H1 (cell line): ENCODE measurements at regions not wholly inside any gene's neighbourhood (a gene's known extent, or its start where the extent isn't known, plus 50 kb on each side); places are given as distances from the start of the nearest gene placed in this dataset.

ENCODE experiments used
- CTCF ChIA-PET: fragments of 300-600 bp; sonication (Branson Sonifier 250); formaldehyde crosslinking; loops from one replicate; lab custom pipeline; 2021; ENCODE audit not compliant: partially characterized antibody; lab: Charles Lee
- POLR2A ChIA-PET: fragments of 300-600 bp; sonication (Branson Sonifier 250); formaldehyde crosslinking; loops from one replicate; lab custom pipeline; 2021; ENCODE audit warnings: inconsistent platforms; ENCODE audit not compliant: partially characterized antibody; lab: Charles Lee
- DNase-seq, 2 experiments: peaks; one replicate each; pipeline versions ENCODE4 v3.0.0 to v3.0.0-alpha.2; 2010 to 2022; ENCODE audit warnings: low spot score in 2 of 2, low read depth in 1 of 2, mixed read lengths in 1 of 2
- FAIRE-seq: peaks from 2 replicates; lab custom pipeline; 2011; peaks lifted over from hg19 to GRCh38; lab: Jason Lieb, UNC
- H2AFZ ChIP-seq: 2 replicates; pipeline ENCODE4 v1.8.1; 2012; ENCODE audit warnings: low read length, inconsistent platforms
- H2AK5ac ChIP-seq: 2 replicates; pipeline ENCODE4 v1.6.1; 2013; ENCODE audit warnings: low read depth, low read length
- H2BK120ac ChIP-seq: replicated peaks from 2 replicates; pipeline ENCODE3; 2013; ENCODE audit warnings: low read depth, low read length, inconsistent platforms
- H2BK12ac ChIP-seq: 2 replicates; pipeline ENCODE4 v1.6.1; 2013; ENCODE audit warnings: low read depth, low read length
- H2BK15ac ChIP-seq: 2 replicates; pipeline ENCODE4 v1.6.1; 2013; ENCODE audit warnings: low read length
- H2BK20ac ChIP-seq: 2 replicates; pipeline ENCODE4 v1.6.1; 2013; ENCODE audit warnings: low read length
- H2BK5ac ChIP-seq: 2 replicates; pipeline ENCODE4 v1.6.1; 2013; ENCODE audit warnings: low read depth, low read length
- H3K14ac ChIP-seq: 2 replicates; pipeline ENCODE4 v1.6.1; 2013; ENCODE audit warnings: inconsistent platforms; ENCODE audit not compliant: insufficient read length
- H3K18ac ChIP-seq: 2 replicates; pipeline ENCODE4 v1.6.1; 2013; ENCODE audit warnings: low read length; ENCODE audit errors: extremely low read depth
- H3K23ac ChIP-seq: 2 replicates; pipeline ENCODE4 v1.6.1; 2013; ENCODE audit warnings: inconsistent platforms; ENCODE audit not compliant: insufficient read length
- H3K23me2 ChIP-seq: 2 replicates; pipeline ENCODE4 v1.6.1; 2013; ENCODE audit warnings: low read depth, low read length
- H3K27ac ChIP-seq: 2 replicates; pipeline ENCODE4 v1.6.1; 2011; ENCODE audit warnings: low read depth, low read length, inconsistent platforms
- H3K27me3 ChIP-seq, 4 experiments: replicated peaks in 1 of 4; 1 replicate in 1 of 4; 2 replicates in 3 of 4; pipeline versions ENCODE4 v1.6.1 to v1.8.1; 2011 to 2013; ENCODE audit warnings: low read length in 3 of 4, mild to moderate bottlenecking in 3 of 4, inconsistent platforms in 2 of 4, mixed read lengths in 2 of 4, moderate library complexity in 1 of 4; ENCODE audit not compliant: control insufficient read depth in 3 of 4, insufficient read depth in 3 of 4; ENCODE audit errors: extremely low read depth in 1 of 4
- H3K36me3 ChIP-seq, 4 experiments: 2 replicates each; pipeline versions ENCODE4 v1.6.1 to v1.8.1; 2011 to 2013; ENCODE audit warnings: mild to moderate bottlenecking in 4 of 4, low read length in 3 of 4, moderate library complexity in 2 of 4, control low read depth in 1 of 4, inconsistent platforms in 1 of 4; ENCODE audit not compliant: insufficient read depth in 4 of 4, control insufficient read depth in 2 of 4
- H3K4ac ChIP-seq: replicated peaks from 2 replicates; pipeline ENCODE3; 2013; ENCODE audit warnings: low read length, low read depth, mixed read lengths, inconsistent platforms; ENCODE audit not compliant: insufficient read length
- H3K4me1 ChIP-seq, 4 experiments: replicated peaks in 1 of 4; 1 replicate in 1 of 4; 2 replicates in 3 of 4; pipeline versions ENCODE4 v1.6.1 to v1.8.1; 2011 to 2013; ENCODE audit warnings: low read length in 3 of 4, inconsistent platforms in 2 of 4, mixed read lengths in 1 of 4; ENCODE audit not compliant: insufficient read depth in 4 of 4, control insufficient read depth in 3 of 4
- H3K4me2 ChIP-seq, 2 experiments: 2 replicates each; pipeline versions ENCODE4 v1.6.1 to v1.8.1; 2011 to 2013; ENCODE audit warnings: low read depth in 2 of 2, low read length in 2 of 2, control low read depth in 1 of 2, inconsistent platforms in 1 of 2, mild to moderate bottlenecking in 1 of 2; ENCODE audit not compliant: insufficient read depth in 1 of 2
- H3K4me3 ChIP-seq, 4 experiments: fragments of 200-600, 300-600 bp in 1 of 4; sonication (generic), shearing (Covaris generic), sonication (Bioruptor Twin) in 1 of 4; 2 replicates each; pipeline versions ENCODE4 v1.5.1 to v1.8.1; 2011 to 2016; ENCODE audit warnings: low read length in 4 of 4, low read depth in 3 of 4, control low read depth in 2 of 4, inconsistent platforms in 2 of 4, mild to moderate bottlenecking in 2 of 4, mixed read lengths in 1 of 4, moderate library complexity in 1 of 4; ENCODE audit not compliant: insufficient read depth in 2 of 4; ENCODE audit errors: extremely low read depth in 1 of 4
- H3K56ac ChIP-seq: replicated peaks from 2 replicates; pipeline ENCODE3; 2013; ENCODE audit warnings: low read depth, mild to moderate bottlenecking, mixed read lengths, low read length, inconsistent platforms; ENCODE audit not compliant: insufficient read length
- H3K79me1 ChIP-seq: 2 replicates; pipeline ENCODE4 v1.6.1; 2013; ENCODE audit warnings: low read depth, low read length, control low read depth
- H3K79me2 ChIP-seq, 2 experiments: 2 replicates each; pipeline versions ENCODE4 v1.6.1 to v1.8.1; 2012 to 2013; ENCODE audit warnings: low read length in 2 of 2, mild to moderate bottlenecking in 2 of 2, inconsistent platforms in 1 of 2; ENCODE audit not compliant: insufficient read depth in 2 of 2, control insufficient read depth in 1 of 2
- H3K9ac ChIP-seq, 4 experiments: replicated peaks in 1 of 4; 1 replicate in 1 of 4; 2 replicates in 3 of 4; pipeline versions ENCODE4 v1.6.1 to v1.8.1; 2011 to 2013; ENCODE audit warnings: low read depth in 3 of 4, low read length in 3 of 4, control low read depth in 2 of 4, mild to moderate bottlenecking in 2 of 4, moderate library complexity in 2 of 4, inconsistent platforms in 1 of 4; ENCODE audit errors: extremely low read depth in 1 of 4
- H3K9me3 ChIP-seq, 2 experiments: 2 replicates each; pipeline versions ENCODE4 v1.6.1 to v1.8.1; 2012 to 2013; ENCODE audit warnings: mild to moderate bottlenecking in 2 of 2, moderate library complexity in 2 of 2, control low read depth in 1 of 2, inconsistent platforms in 1 of 2, low read depth in 1 of 2, low read length in 1 of 2, mixed read lengths in 1 of 2; ENCODE audit not compliant: insufficient read depth in 2 of 2
- H4K20me1 ChIP-seq, 2 experiments: replicated peaks in 1 of 2; 2 replicates each; pipeline versions ENCODE3 to v1.8.1; 2011 to 2013; ENCODE audit warnings: inconsistent platforms in 2 of 2, low read length in 2 of 2, mild to moderate bottlenecking in 1 of 2; ENCODE audit not compliant: insufficient read depth in 2 of 2, control insufficient read depth in 1 of 2
- H4K5ac ChIP-seq: 2 replicates; pipeline ENCODE4 v1.6.1; 2013; ENCODE audit warnings: low read length, low read depth, mixed read lengths, inconsistent platforms; ENCODE audit not compliant: insufficient read length
- H4K8ac ChIP-seq: 2 replicates; pipeline ENCODE4 v1.8.0; 2013; ENCODE audit warnings: mild to moderate bottlenecking, moderate library complexity, low read length, inconsistent platforms; ENCODE audit not compliant: insufficient read depth; ENCODE audit errors: extremely low read depth
- H4K91ac ChIP-seq: replicated peaks from 2 replicates; pipeline ENCODE3; 2013; ENCODE audit warnings: low read length, mixed read lengths, inconsistent platforms; ENCODE audit not compliant: insufficient read length
- HDAC2 ChIP-seq, 2 experiments: fragments of 300-600 bp in 1 of 2; sonication (generic) in 1 of 2; IDR thresholded peaks; 2 replicates each; pipeline ENCODE4 v1.6.1; 2011 to 2012; ENCODE audit warnings: low read depth in 2 of 2, low read length in 2 of 2, mild to moderate bottlenecking in 2 of 2, moderate library complexity in 2 of 2, borderline replicate concordance in 1 of 2, inconsistent platforms in 1 of 2
- JUN ChIP-seq: IDR thresholded peaks from 2 replicates; pipeline ENCODE4 v1.6.1; 2011; ENCODE audit warnings: low read depth, mild to moderate bottlenecking, improper control_type of control experiment, low read length
- KDM5A ChIP-seq: fragments of 200-600 bp; IDR thresholded peaks from 2 replicates; pipeline ENCODE4 v1.7.1; 2012; ENCODE audit warnings: mild to moderate bottlenecking, low read length, inconsistent platforms, mixed read lengths
- SAP30 ChIP-seq: fragments of 300-600 bp; sonication (generic); IDR thresholded peaks from 2 replicates; pipeline ENCODE4 v1.7.1; 2012; ENCODE audit warnings: low read length, moderate library complexity, mild to moderate bottlenecking, inconsistent platforms; ENCODE audit not compliant: insufficient read depth, insufficient replicate concordance
- ZNF274 ChIP-seq: IDR thresholded peaks from 2 replicates; pipeline ENCODE4 v1.7.0; 2012; ENCODE audit warnings: low read length, borderline replicate concordance; ENCODE audit errors: extremely low read depth
- WGBS, 2 experiments: shearing (Covaris generic) in 1 of 2; methylation state at CpG; one replicate each; pipeline versions ENCODE4 v1.1.6 to v1.1.7; 2013 to 2015; ENCODE audit warnings: low lambda C conversion rate in 2 of 2, mixed read lengths in 2 of 2, inconsistent platforms in 1 of 2, low coverage in 1 of 2, missing lambda C conversion rate in 1 of 2; ENCODE audit not compliant: insufficient replicate concordance in 2 of 2, insufficient coverage in 1 of 2, insufficient read length in 1 of 2; ENCODE audit errors: extremely low coverage in 1 of 2, missing lambda C conversion rate in 1 of 2; 5-methylcytosine and 5-hydroxymethylcytosine counted together

DNA sequence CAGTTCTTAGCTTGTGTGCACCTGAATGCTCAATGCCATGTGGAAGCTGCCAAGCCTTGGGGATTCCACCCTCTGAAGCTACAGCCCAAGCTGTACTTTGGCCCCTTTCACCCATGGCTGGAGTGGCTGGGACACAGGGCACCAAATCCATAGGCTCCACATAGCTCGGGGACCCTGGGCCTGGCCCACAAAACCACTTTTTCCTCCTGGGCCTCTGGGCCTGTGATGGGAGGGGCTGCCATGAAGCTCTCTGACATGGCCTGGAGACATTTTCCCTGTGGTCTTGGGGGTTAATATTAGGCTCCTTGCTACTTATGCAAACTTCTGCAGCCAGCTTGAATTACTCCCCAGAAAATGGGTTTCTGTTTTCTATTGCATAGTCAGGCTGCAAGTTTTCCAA lies 579.9 kb downstream of the MATN1 start:
- H2BK120ac ChIP-seq = no peak overlapping the region
- WGBS, 2 experiments = 78% methylated on average over 1 of the region's 1 CpG; no CpG with 5 or more reads in 1 of the 2 experiments
- H4K91ac ChIP-seq = no peak overlapping the region
- DNase-seq (no peak), FAIRE-seq (no peak)
- no peaks in the 10 kb centered on the region for H3K79me2 ChIP-seq
- no peak overlapping the region for H2AFZ ChIP-seq
- no peak overlapping the region for H3K4me3 ChIP-seq
- H3K4ac ChIP-seq = no peak overlapping the region
- H3K56ac ChIP-seq = no peak overlapping the region
- no peak overlapping the region for H3K27ac ChIP-seq
- H2BK15ac ChIP-seq = no peak overlapping the region
- H3K14ac ChIP-seq = no peak overlapping the region
- H2AK5ac ChIP-seq = no peak overlapping the region
- H4K8ac ChIP-seq = no peak overlapping the region
- no peak overlapping the region for H4K5ac ChIP-seq
- ChIA-PET CTCF (interaction anchor here (0.9 kb wide), 1 partner anchor 12 kb away, joined by 4 read pairs; no protein-coding TSS in a partner anchor), POLR2A (interaction anchor here (0.7 kb wide), 1 partner anchor 266 kb away, joined by 3 read pairs; no protein-coding TSS in a partner anchor)
- peaks cover 9 to 22% of the 10 kb centered on the region in 2 experiments for H3K9me3 ChIP-seq
- TF ChIP-seq SAP30 (no peak), ZNF274 (no peak), JUN (no peak), HDAC2 (IDR thresholded peaks at IDR 0.05; ENCODE audit: borderline replicate concordance in 1 of 2, low read depth in 2 of 2, low read length in 2 of 2) (no peak), KDM5A (no peak)
- no peaks in the 10 kb centered on the region for H3K27me3 ChIP-seq
- H2BK20ac ChIP-seq = no peak overlapping the region
- H3K9ac ChIP-seq = no peak overlapping the region
- no peak overlapping the region for H2BK12ac ChIP-seq
- no peak overlapping the region for H3K23ac ChIP-seq
- H3K36me3 ChIP-seq = no peaks in the 10 kb centered on the region
- H3K79me1 ChIP-seq = no peaks in the 10 kb centered on the region
- no peaks in the 10 kb centered on the region for H4K20me1 ChIP-seq
- no peak overlapping the region for H3K18ac ChIP-seq
- H2BK5ac ChIP-seq = no peak overlapping the region
- no peak overlapping the region for H3K4me2 ChIP-seq
- H3K23me2 ChIP-seq = no peaks in the 10 kb centered on the region
- no peaks in the 10 kb centered on the region for H3K4me1 ChIP-seq
